SU-DHL-6 (cell line): ENCODE measurements at regions not wholly inside any gene's neighbourhood (a gene's known extent, or its start where the extent isn't known, plus 50 kb on each side); places are given as distances from the start of the nearest gene placed in this dataset.

ENCODE experiments used
- EZH2phosphoT487 ChIP-seq: fragments of 200-600 bp; sonication (generic), shearing (Covaris generic); conservative IDR thresholded peaks from 2 replicates; pipeline ENCODE4 v1.6.1; 2018; ENCODE audit warnings: mild to moderate bottlenecking, antibody characterized with exemption, low read length, moderate library complexity, mixed read lengths
- TF ChIP-seq, protein P1 (sequence below): fragments of 200-600 bp; sonication (generic); IDR thresholded peaks from one replicate; pipeline ENCODE4 v1.5.1; 2017; ENCODE audit warnings: antibody characterized with exemption, mild to moderate bottlenecking, low read length, moderate library complexity; ENCODE audit not compliant: insufficient read depth, poor library complexity, severe bottlenecking

DNA sequence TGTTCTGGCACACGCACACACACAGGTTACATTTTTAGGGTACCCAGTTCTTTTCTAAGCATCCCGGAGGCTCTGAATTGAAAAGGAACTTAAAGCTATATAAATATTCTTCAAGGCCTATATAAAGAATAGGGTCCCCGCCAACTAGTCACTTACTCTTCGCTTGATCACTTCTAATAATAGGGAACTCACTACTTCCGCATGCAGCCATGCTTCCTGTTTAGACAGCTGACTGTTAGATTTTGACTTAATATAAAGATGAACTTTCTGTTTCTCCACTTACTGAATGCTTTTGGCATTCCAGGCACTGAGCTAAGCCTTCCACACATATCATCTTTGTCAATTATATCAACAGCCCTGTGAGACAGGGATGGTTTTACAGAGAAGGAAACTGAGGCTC, 259.6 kb downstream of the TSHZ3 start:
- TF ChIP-seq, protein P1, sequence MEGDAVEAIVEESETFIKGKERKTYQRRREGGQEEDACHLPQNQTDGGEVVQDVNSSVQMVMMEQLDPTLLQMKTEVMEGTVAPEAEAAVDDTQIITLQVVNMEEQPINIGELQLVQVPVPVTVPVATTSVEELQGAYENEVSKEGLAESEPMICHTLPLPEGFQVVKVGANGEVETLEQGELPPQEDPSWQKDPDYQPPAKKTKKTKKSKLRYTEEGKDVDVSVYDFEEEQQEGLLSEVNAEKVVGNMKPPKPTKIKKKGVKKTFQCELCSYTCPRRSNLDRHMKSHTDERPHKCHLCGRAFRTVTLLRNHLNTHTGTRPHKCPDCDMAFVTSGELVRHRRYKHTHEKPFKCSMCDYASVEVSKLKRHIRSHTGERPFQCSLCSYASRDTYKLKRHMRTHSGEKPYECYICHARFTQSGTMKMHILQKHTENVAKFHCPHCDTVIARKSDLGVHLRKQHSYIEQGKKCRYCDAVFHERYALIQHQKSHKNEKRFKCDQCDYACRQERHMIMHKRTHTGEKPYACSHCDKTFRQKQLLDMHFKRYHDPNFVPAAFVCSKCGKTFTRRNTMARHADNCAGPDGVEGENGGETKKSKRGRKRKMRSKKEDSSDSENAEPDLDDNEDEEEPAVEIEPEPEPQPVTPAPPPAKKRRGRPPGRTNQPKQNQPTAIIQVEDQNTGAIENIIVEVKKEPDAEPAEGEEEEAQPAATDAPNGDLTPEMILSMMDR: no peak
- no peak for TF ChIP-seq EZH2phosphoT487
